GM18951 (cell line): ENCODE measurements at regions not wholly inside any gene's neighbourhood (a gene's known extent, or its start where the extent isn't known, plus 50 kb on each side); places are given as distances from the start of the nearest gene placed in this dataset.
"Not testable (repeated sequence)": the region's sequence is repeated elsewhere in the genome, so short reads cannot be mapped to it uniquely, and the experiment has no call there.

ENCODE experiments used
- POLR2A ChIP-seq: IDR thresholded peaks from 4 replicates; pipeline ENCODE4 v1.6.1; 2011; ENCODE audit warnings: mild to moderate bottlenecking; ENCODE audit not compliant: insufficient read length, insufficient read depth; ENCODE audit errors: extremely low read depth
- in situ Hi-C: fragments of 300-500 bp; cut with MboI; formaldehyde crosslinking; loops from one replicate; pipeline ENCODE4 v1.12.0; 2022; ENCODE audit warnings: low sequenced_read_pairs, mixed read lengths, inconsistent platforms; ENCODE audit not compliant: unreplicated experiment

- in situ Hi-C loops, result no loop called here
- no peak for TF ChIP-seq POLR2A
Measured at GRCh38 chr2:131584380-131584779, 56.7 kb downstream of the CCDC74A start.

GRCh38 chr2:131584940-131585339 is 57.3 kb downstream of the CCDC74A start:
- no peak for TF ChIP-seq POLR2A
- in situ Hi-C loops, result no loop called here

- in situ Hi-C loops, result no loop called here
- no peak for TF ChIP-seq POLR2A
Measured at GRCh38 chr2:131588152-131588873, 60.6 kb downstream of the CCDC74A start.

GRCh38 chr2:131589126-131589525 is 61.4 kb downstream of the CCDC74A start:
- in situ Hi-C loops, result not testable (repeated sequence)

GRCh38 chr2:131590366-131590765 is 62.7 kb downstream of the CCDC74A start:
- no peak for TF ChIP-seq POLR2A
- in situ Hi-C loops, result no loop called here

- in situ Hi-C loops, result no loop called here
- TF ChIP-seq POLR2A, result no peak
Measured at GRCh38 chr2:131590896-131591295, 63.2 kb downstream of the CCDC74A start.

GRCh38 chr2:131596561-131596960 is 68.9 kb downstream of the CCDC74A start:
- in situ Hi-C loops, result not testable (repeated sequence)

- in situ Hi-C loops, result not testable (repeated sequence)
Measured at GRCh38 chr2:131602444-131602843, 74.8 kb downstream of the CCDC74A start.

- in situ Hi-C loops, result not testable (repeated sequence)
Measured at GRCh38 chr2:131604652-131605051, 77.0 kb downstream of the CCDC74A start.

GRCh38 chr2:131606366-131606765 is 78.7 kb downstream of the CCDC74A start:
- in situ Hi-C loops, result not testable (repeated sequence)

- in situ Hi-C loops, result not testable (repeated sequence)
Measured at GRCh38 chr2:131607056-131607455, 79.4 kb downstream of the CCDC74A start.

- in situ Hi-C loops, result not testable (repeated sequence)
Measured at GRCh38 chr2:131614539-131614938, 86.9 kb downstream of the CCDC74A start.

GRCh38 chr2:131618320-131618719 is 90.6 kb downstream of the CCDC74A start:
- in situ Hi-C loops, result not testable (repeated sequence)

GRCh38 chr2:131622874-131623273 is 95.2 kb downstream of the CCDC74A start:
- in situ Hi-C loops, result not testable (repeated sequence)

GRCh38 chr2:131626011-131626410 is 98.3 kb downstream of the CCDC74A start:
- in situ Hi-C loops, result not testable (repeated sequence)

- in situ Hi-C loops, result not testable (repeated sequence)
Measured at GRCh38 chr2:131626565-131626964, 98.9 kb downstream of the CCDC74A start.

GRCh38 chr2:131627777-131628176 is 100.1 kb downstream of the CCDC74A start:
- in situ Hi-C loops, result not testable (repeated sequence)

GRCh38 chr2:131631648-131632047 is 104.0 kb downstream of the CCDC74A start:
- in situ Hi-C loops, result not testable (repeated sequence)

GRCh38 chr2:131633405-131633804 is 105.7 kb downstream of the CCDC74A start:
- in situ Hi-C loops, result not testable (repeated sequence)

GRCh38 chr2:131633827-131634695 is 106.4 kb downstream of the CCDC74A start:
- in situ Hi-C loops, result not testable (repeated sequence)
